ENCODE measurements at regions not wholly inside any gene's neighbourhood (a gene's known extent, or its start where the extent isn't known, plus 50 kb on each side); places are given as distances from the start of the nearest gene placed in this dataset.

GRCh38 chr3:31247850-31248562 is 284.7 kb upstream of the STT3B start:
- TF ChIP-seq CTCF (IDR thresholded peaks at IDR 0.05) = no peak
- TF ChIP-seq POLR2AphosphoS5 (IDR thresholded peaks at IDR 0.05; ENCODE audit: insufficient read depth in 1 of 2, low read depth in 1 of 2) = no peak
- TF ChIP-seq POLR2A (IDR thresholded peaks at IDR 0.05) = no peak

All from vagina (tissue), 2 donors.